ENCODE measurements at regions not wholly inside any gene's neighbourhood (a gene's known extent, or its start where the extent isn't known, plus 50 kb on each side); places are given as distances from the start of the nearest gene placed in this dataset.

GRCh38 chr18:43751203-43751602, 473.9 kb upstream of the SYT4 start:
- H3K4me3 ChIP-seq (replicated peaks; ENCODE audit: low read depth, low read length): no peak overlapping the region
- H3K27me3 ChIP-seq (replicated peaks; ENCODE audit: control insufficient read depth, insufficient read depth, low read length): no peaks in the 10 kb centered on the region
- no peak for DNase-seq (ENCODE audit: extremely low read depth, insufficient read length)
- TF ChIP-seq CTCF (IDR thresholded peaks at IDR 0.05; ENCODE audit: insufficient read depth, low read length, poor library complexity, severe bottlenecking): no peak
- no peaks in the 10 kb centered on the region for H3K36me3 ChIP-seq (ENCODE audit: control insufficient read depth, insufficient read depth, low read length)

- DNase-seq (ENCODE audit: extremely low read depth, insufficient read length): no peak
- TF ChIP-seq CTCF (IDR thresholded peaks at IDR 0.05; ENCODE audit: insufficient read depth, low read length, poor library complexity, severe bottlenecking): no peak
- no peak overlapping the region for H3K4me3 ChIP-seq (replicated peaks; ENCODE audit: low read depth, low read length)
- H3K27me3 ChIP-seq (replicated peaks; ENCODE audit: control insufficient read depth, insufficient read depth, low read length): no peaks in the 10 kb centered on the region
- no peaks in the 10 kb centered on the region for H3K36me3 ChIP-seq (ENCODE audit: control insufficient read depth, insufficient read depth, low read length)
Measured at GRCh38 chr18:43751835-43752234, 474.5 kb upstream of the SYT4 start.

- DNase-seq (ENCODE audit: extremely low read depth, insufficient read length): no peak
- TF ChIP-seq CTCF (IDR thresholded peaks at IDR 0.05; ENCODE audit: insufficient read depth, low read length, poor library complexity, severe bottlenecking): no peak
- Histone ChIP-seq H3K36me3 (ENCODE audit: control insufficient read depth, insufficient read depth, low read length) (no peaks in the 10 kb centered on the region), H3K27me3 (replicated peaks; ENCODE audit: control insufficient read depth, insufficient read depth, low read length) (no peaks in the 10 kb centered on the region), H3K4me3 (replicated peaks; ENCODE audit: low read depth, low read length) (no peak overlapping the region)
Measured at GRCh38 chr18:43757273-43757672, 480.0 kb upstream of the SYT4 start.

- H3K27me3 ChIP-seq (replicated peaks; ENCODE audit: control insufficient read depth, insufficient read depth, low read length): no peaks in the 10 kb centered on the region
- no peak for TF ChIP-seq CTCF (IDR thresholded peaks at IDR 0.05; ENCODE audit: insufficient read depth, low read length, poor library complexity, severe bottlenecking)
- no peaks in the 10 kb centered on the region for H3K36me3 ChIP-seq (ENCODE audit: control insufficient read depth, insufficient read depth, low read length)
- DNase-seq (ENCODE audit: extremely low read depth, insufficient read length): no peak
- no peak overlapping the region for H3K4me3 ChIP-seq (replicated peaks; ENCODE audit: low read depth, low read length)
Measured at GRCh38 chr18:43758734-43759133, 481.4 kb upstream of the SYT4 start.

GRCh38 chr18:43760010-43760409, 482.7 kb upstream of the SYT4 start:
- no peak for DNase-seq (ENCODE audit: extremely low read depth, insufficient read length)
- no peaks in the 10 kb centered on the region for H3K27me3 ChIP-seq (replicated peaks; ENCODE audit: control insufficient read depth, insufficient read depth, low read length)
- TF ChIP-seq CTCF (IDR thresholded peaks at IDR 0.05; ENCODE audit: insufficient read depth, low read length, poor library complexity, severe bottlenecking): no peak
- no peak overlapping the region for H3K4me3 ChIP-seq (replicated peaks; ENCODE audit: low read depth, low read length)
- no peaks in the 10 kb centered on the region for H3K36me3 ChIP-seq (ENCODE audit: control insufficient read depth, insufficient read depth, low read length)

GRCh38 chr18:43772907-43773306, 495.6 kb upstream of the SYT4 start:
- DNase-seq (ENCODE audit: extremely low read depth, insufficient read length): no peak
- no peaks in the 10 kb centered on the region for H3K27me3 ChIP-seq (replicated peaks; ENCODE audit: control insufficient read depth, insufficient read depth, low read length)
- TF ChIP-seq CTCF (IDR thresholded peaks at IDR 0.05; ENCODE audit: insufficient read depth, low read length, poor library complexity, severe bottlenecking): no peak
- no peaks in the 10 kb centered on the region for H3K36me3 ChIP-seq (ENCODE audit: control insufficient read depth, insufficient read depth, low read length)
- no peak overlapping the region for H3K4me3 ChIP-seq (replicated peaks; ENCODE audit: low read depth, low read length)

Measured in GM06990 (cell line).